ENCODE measurements at regions not wholly inside any gene's neighbourhood (a gene's known extent, or its start where the extent isn't known, plus 50 kb on each side); places are given as distances from the start of the nearest gene placed in this dataset.
"Not testable (repeated sequence)": the region's sequence is repeated elsewhere in the genome, so short reads cannot be mapped to it uniquely, and the experiment has no call there.

DNA sequence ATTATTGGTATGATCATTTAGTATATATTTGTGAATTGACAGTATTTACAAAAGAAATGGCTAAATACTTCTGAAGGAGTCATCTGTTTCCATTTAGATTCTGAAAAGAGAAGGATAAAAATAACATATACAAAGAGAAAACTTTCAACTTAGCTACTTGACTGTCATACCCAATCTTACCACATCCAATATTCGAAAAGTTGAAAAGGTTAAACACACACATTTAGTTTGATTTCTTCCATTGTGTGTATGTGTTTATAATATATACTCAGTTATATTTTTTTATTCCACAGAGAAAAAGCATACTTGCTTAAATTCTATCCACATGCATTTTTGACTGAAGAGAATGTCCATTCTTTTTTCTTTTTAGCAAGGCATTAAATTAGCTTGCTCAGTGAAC is 470.7 kb downstream of the TFEC start:
- H3K4me1 ChIP-seq: no peaks in the 10 kb centered on the region
- DNase-seq: no peak
- H3K27me3 ChIP-seq (ENCODE audit: low read depth): no peaks in the 10 kb centered on the region
- ATAC-seq: no peak
- H3K4me3 ChIP-seq: no peak overlapping the region
- no peaks in the 10 kb centered on the region for H3K9me3 ChIP-seq
- TF ChIP-seq, protein P1, sequence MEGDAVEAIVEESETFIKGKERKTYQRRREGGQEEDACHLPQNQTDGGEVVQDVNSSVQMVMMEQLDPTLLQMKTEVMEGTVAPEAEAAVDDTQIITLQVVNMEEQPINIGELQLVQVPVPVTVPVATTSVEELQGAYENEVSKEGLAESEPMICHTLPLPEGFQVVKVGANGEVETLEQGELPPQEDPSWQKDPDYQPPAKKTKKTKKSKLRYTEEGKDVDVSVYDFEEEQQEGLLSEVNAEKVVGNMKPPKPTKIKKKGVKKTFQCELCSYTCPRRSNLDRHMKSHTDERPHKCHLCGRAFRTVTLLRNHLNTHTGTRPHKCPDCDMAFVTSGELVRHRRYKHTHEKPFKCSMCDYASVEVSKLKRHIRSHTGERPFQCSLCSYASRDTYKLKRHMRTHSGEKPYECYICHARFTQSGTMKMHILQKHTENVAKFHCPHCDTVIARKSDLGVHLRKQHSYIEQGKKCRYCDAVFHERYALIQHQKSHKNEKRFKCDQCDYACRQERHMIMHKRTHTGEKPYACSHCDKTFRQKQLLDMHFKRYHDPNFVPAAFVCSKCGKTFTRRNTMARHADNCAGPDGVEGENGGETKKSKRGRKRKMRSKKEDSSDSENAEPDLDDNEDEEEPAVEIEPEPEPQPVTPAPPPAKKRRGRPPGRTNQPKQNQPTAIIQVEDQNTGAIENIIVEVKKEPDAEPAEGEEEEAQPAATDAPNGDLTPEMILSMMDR (IDR thresholded peaks at IDR 0.05): no peak
- H3K36me3 ChIP-seq: no peaks in the 10 kb centered on the region
- H3K27ac ChIP-seq: no peak overlapping the region
- intact Hi-C loops (cut with DNase I): no loop called here

DNA sequence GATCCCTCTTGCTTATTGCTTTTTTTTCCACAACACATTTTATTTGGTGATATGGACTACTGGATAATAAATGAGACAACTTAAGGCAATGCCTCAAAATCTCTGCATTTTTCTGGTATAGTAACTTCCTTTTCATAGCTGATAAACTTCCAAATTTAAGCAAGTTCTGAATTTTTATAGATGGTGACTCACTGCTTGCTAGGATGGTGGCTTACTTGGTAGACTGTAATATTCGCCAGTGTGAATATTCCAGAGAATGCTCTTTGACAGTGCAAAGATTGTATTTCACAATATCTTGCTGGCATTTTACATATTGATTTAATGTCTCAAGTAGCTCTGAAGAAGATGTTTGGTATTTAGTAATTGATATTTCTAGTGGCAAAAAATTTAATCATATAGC is 472.4 kb downstream of the TFEC start:
- no peak for DNase-seq
- Histone ChIP-seq H3K27me3 (ENCODE audit: low read depth) (no peaks in the 10 kb centered on the region), H3K36me3 (no peaks in the 10 kb centered on the region), H3K27ac (no peak overlapping the region), H3K4me1 (no peaks in the 10 kb centered on the region), H3K9me3 (no peaks in the 10 kb centered on the region), H3K4me3 (no peak overlapping the region)
- TF ChIP-seq, protein P1 (IDR thresholded peaks at IDR 0.05): no peak
- intact Hi-C loops (cut with DNase I): no loop called here
- ATAC-seq: no peak

GRCh38 chr7:115557296-115557695 is 473.3 kb downstream of the TFEC start:
- not testable (repeated sequence) for ATAC-seq

GRCh38 chr7:115552766-115553165 is 477.8 kb downstream of the TFEC start:
- Histone ChIP-seq H3K4me3 (no peak overlapping the region), H3K27me3 (ENCODE audit: low read depth) (no peaks in the 10 kb centered on the region), H3K36me3 (no peaks in the 10 kb centered on the region), H3K9me3 (no peaks in the 10 kb centered on the region), H3K4me1 (no peaks in the 10 kb centered on the region), H3K27ac (no peak overlapping the region)
- intact Hi-C loops (cut with DNase I): no loop called here
- ATAC-seq: no peak
- no peak for DNase-seq
- TF ChIP-seq, protein P1 (IDR thresholded peaks at IDR 0.05): no peak

More at GRCh38 chr7:115557296-115557695, 473.3 kb downstream of the TFEC start:
- intact Hi-C loops (cut with DNase I); H3K36me3 ChIP-seq; H3K4me3 ChIP-seq; H3K9me3 ChIP-seq; H3K4me1 ChIP-seq; H3K27me3 ChIP-seq (ENCODE audit: low read depth); H3K27ac ChIP-seq; DNase-seq: not testable (repeated sequence)

DNA sequence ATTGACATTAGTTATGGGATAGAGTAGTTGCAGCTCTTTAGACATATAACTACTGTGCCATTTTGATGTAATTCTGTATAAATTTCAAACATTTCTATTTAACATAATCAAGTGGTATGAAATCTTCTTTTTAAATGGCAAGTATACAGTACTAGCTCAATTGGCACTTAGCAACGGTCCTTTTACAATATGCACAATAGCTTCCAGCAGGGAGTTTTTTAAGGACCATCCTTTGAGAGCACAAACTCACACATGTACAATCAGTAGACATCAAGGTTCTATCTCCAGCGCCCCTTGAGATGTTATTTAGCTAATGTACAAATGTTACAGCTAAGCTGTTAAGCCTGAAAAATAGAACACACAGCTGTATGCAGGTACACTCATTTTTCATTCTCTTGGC is 480.7 kb downstream of the TFEC start:
- intact Hi-C loops (cut with DNase I): no loop called here
- ATAC-seq (no peak), DNase-seq (no peak)
- Histone ChIP-seq H3K27me3 (ENCODE audit: low read depth) (no peaks in the 10 kb centered on the region), H3K9me3 (no peaks in the 10 kb centered on the region), H3K36me3 (no peaks in the 10 kb centered on the region), H3K4me3 (no peak overlapping the region), H3K4me1 (no peaks in the 10 kb centered on the region), H3K27ac (no peak overlapping the region)
- TF ChIP-seq, protein P1 (IDR thresholded peaks at IDR 0.05): no peak

- no peak overlapping the region for H3K27ac ChIP-seq
These were observed 481.8 kb downstream of the TFEC start for GRCh38 chr7:115548756-115549155.

More at GRCh38 chr7:115548756-115549155, 481.8 kb downstream of the TFEC start:
- Histone ChIP-seq H3K36me3 (no peaks in the 10 kb centered on the region), H3K27me3 (ENCODE audit: low read depth) (no peaks in the 10 kb centered on the region), H3K4me3 (no peak overlapping the region), H3K9me3 (no peaks in the 10 kb centered on the region), H3K4me1 (no peaks in the 10 kb centered on the region)
- intact Hi-C loops (cut with DNase I): no loop called here
- no peak for DNase-seq
- no peak for ATAC-seq
- TF ChIP-seq, protein P1 (IDR thresholded peaks at IDR 0.05): no peak

All from lower lobe of right lung (tissue), 2 donors.